NCI-H510A treated with DMSO at 0.1 percent for 48 hours (cell line): ENCODE measurements at regions not wholly inside any gene's neighbourhood (a gene's known extent, or its start where the extent isn't known, plus 50 kb on each side); places are given as distances from the start of the nearest gene placed in this dataset.
"Not testable (repeated sequence)": the region's sequence is repeated elsewhere in the genome, so short reads cannot be mapped to it uniquely, and the experiment has no call there.

Source experiments
- DNase-seq: peaks from one replicate; lab custom pipeline; 2025; lab: John Stamatoyannopoulos, UW

DNA sequence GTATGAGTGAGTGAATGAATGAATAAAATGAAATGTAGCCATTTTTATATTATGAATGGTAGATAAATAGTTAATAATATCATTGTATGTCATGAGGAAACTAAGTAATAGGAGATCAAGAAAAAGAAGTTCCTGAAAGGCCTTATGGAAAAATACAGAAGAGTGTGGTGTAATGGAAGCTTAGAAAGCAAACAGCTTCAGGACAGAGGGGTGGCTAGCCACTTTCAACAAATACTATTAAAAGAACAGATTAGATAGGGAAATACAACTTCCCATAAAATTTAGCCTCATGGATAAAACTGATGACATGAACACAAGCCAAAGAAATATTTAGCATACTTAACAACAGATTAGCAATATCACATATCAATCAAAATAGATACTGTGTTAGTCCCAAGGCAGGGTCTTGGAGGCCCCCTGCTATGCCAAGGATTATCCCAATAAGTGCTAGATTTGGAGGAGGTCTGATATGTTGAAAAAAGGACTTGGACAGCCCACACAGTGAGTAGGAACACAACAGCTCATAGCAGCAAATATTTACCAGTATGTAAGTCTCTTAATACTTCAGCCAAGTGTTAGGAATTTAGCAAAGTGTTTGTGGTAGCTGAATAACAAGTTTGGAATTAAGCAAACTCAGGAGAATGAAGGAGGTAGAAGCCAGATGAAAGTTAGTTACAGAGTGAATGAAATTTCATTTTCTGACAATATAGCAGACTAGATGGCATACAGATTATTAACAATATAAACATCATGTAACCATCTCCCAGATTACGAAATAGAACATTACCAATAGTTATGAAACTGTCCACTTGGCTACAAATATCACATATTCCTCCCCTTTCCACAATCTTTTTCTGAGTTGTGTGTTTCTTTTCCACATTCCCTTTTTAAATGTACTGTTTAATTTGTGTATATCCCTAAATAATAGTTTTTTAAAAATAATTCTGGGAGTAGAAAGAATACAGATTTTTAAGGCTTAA is 1632.0 kb downstream of the PCDH9 start:
- DNase-seq: no peak

DNA sequence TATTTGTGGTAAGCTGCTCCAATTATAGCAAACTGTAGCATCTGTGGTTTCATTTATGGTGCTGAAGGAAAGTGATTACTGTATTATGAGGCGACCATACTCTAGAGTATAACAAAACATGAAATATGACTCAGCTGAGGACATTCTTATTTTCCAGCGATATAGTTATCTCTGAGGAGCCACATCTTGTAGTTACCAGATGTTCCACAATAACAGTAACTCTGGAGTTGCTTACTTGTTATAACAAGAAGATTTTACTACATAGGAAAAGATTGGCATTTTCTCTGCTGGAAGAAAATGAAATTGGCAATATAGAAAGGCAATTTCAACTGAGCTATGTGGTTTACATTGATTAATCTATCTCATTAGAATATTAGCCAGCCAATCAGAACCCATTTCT is 1634.2 kb downstream of the PCDH9 start:
- DNase-seq: no peak

DNA sequence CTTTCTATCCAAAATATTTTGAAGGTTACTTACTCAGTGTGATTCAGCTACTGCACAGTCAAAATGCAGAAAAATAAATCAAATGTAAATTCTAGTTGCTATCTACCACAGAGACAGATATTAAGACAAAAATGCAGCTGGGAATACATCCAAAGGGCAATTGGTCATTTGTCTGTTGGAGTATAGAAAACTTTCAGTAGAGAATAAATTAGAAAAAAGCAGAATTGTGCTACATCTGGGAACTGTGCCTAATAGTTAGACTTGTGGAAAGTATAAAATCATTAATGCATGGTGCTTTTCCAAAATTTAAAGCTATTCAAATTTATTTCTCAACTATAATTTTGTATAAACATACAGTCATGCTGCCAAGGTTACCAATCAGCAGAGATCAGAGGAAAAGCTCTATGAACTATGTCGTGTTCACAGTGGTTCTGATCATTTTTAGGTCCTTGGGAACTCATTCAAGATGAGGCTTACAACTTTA is 1635.8 kb downstream of the PCDH9 start:
- no peak for DNase-seq

DNA sequence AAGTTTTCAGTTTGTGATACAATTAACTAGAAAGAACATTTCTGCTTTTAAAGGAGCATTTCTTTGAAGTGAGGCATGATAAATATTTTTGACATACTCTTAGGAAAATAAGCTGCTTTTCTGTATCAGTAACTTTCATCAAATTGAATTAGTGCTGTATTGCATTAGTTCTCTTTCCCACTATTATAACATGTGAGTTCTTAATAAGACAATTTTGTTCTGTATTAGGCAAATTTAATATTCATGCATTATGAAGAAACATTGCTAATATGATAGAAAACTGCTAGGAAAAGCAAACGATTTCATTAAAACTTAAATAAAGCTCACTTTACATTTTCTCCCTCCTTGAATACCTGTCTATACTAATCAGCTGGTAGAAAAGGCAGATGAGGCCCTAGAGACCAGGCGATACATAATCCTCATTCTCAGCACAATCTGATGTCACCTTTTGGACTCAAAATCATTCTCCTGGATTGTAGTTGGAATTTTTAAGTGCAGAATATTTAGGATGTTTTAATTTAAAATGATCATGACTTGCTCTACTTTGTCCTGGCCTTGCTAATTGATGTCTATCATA is 1636.8 kb downstream of the PCDH9 start:
- DNase-seq: no peak

DNA sequence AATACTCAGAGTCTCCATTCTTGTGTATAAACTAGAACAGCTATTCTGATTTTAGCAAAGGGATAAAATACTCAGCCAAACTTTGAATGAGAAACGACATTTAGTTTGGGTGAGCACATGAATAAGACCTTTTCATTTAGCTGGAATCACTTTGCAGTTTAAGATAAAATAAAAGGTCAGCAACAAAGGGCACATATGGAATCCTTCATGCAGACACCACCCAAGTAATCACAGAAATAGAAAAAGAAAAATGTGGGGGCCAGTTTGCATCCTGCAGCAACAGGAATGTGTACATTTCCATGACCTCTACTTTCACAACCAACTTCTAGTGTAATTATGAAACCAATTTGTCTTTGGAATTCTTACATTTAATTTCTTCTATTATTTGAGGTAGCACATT is 1637.4 kb downstream of the PCDH9 start:
- DNase-seq: no peak

DNA sequence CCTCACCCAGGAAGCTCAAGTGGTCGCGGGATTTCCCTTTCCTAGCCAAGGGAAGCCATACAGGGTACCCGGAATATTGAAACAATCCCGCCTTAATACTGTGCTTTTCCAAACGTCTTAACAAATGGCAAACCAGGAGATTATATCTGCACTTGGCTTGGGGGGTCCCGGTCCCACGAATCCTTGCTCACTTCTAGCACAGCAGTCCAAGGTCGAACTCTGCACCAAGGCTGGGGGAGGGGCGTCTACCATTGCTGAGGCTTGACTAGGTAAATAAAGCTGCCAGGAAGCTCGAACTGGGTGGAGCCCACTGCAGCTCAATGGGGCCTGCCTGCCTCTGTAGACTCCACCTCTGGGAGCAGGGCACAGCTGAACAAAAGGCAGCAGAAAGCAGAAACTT is 1644.8 kb downstream of the PCDH9 start:
- DNase-seq: no peak

DNA sequence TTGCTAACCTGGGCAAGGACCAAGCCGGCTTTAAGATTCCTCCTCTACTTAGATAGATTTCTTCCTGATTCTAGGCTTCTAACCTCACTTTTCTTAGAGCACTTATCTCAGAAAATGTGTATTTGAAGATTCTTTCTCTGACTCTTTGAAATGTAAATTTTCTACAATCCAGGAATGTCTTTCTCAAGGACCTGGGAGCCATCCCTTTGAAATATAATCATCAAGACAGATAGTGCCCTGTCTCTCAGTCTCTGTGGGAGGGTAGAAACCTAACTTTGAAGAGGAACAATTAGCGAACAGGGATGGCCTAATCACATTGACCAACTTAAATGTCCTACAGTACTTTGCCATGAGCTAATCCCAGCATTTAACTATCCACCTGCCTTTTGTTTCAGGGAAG is 1646.0 kb downstream of the PCDH9 start:
- no peak for DNase-seq

DNA sequence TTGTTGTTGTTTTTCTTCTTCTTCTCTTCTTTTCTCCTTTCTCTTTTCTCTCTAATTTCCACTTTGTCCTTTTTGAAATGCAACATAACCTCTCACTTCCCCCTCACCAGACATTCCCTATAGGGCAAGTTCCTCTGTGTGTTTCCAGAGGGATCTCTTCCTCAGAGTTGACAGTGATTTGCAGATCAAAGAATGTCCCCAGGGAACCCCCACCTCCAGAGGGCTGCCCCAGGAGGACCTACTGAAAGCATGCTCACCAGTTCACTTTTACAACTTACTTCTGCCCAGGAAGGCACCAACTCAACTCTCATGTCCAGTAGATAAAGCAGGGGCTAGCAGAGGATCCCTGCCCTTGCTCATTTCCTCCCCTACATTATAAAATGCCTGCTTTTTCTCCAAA is 1648.0 kb downstream of the PCDH9 start:
- no peak for DNase-seq

DNA sequence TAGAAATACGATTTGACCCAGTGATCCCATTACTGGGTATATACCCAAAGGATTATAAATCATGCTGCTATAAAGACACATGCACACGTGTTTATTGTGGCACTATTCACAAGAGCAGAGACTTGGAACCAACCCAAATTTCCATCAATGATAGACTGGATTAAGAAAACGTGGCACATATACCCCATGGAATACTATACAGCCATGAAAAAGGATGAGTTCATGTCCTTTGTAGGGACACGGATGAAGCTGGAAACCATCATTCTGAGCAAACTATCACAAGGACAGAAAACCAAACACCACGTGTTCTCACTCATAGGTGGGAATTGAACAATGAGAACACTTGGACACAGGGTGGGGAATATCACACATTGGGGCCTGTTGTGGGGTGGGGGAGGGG is 1665.6 kb downstream of the PCDH9 start:
- DNase-seq: not testable (repeated sequence)

DNA sequence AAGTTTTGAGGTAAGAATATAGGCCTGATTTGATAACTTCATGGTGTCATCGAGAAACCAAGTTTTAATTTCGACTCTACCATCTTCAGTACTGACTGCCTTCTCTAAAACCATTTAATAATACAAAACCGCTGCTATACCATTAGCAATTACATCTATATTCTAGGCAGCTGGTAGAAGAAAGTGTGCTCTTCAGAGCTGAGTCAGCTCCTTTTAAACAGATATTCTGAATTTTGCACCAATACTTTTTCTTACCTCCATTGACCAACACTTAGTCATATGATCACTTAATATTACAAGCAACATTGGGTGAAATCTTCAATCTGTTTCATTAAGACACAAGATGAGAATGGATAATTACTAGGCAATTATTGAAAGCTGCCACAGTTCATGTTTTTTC is 1667.8 kb downstream of the PCDH9 start:
- DNase-seq: no peak

DNA sequence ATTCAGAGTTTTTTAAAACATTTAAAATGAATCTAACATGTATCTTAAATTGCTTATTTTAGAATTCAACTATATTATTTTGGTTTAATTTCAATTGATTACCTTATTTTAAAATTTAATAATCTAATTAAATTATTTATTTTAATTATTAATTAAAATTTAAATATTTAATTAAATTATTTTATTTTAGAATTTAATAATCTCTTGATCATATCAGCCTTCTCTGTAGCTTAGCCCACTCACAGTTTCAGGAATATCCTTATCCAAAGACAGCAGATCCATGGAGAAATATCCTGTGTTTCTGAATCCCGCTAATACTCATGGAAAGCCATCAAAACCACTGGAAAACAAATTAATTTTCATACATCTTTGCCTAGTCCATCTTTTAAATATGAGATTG is 1669.2 kb downstream of the PCDH9 start:
- no peak for DNase-seq

DNA sequence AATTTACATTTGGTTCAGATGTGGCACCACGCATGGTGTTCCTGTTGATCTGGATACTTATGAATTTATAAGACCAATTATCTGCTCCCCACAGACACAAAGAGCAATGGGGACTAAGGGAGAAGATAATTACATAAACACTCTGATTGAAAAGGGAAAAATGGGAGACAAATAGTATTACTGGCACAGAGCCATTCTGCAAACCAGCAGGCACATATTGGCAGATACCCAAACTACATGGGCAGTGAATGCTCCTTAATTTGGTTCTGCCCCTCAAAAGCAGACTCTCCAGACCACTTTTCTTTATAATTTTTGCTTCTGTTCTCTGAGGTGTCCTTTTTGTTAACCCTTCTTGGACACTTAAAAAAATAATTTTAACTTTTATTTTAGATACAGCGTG is 1674.2 kb downstream of the PCDH9 start:
- DNase-seq: no peak

DNA sequence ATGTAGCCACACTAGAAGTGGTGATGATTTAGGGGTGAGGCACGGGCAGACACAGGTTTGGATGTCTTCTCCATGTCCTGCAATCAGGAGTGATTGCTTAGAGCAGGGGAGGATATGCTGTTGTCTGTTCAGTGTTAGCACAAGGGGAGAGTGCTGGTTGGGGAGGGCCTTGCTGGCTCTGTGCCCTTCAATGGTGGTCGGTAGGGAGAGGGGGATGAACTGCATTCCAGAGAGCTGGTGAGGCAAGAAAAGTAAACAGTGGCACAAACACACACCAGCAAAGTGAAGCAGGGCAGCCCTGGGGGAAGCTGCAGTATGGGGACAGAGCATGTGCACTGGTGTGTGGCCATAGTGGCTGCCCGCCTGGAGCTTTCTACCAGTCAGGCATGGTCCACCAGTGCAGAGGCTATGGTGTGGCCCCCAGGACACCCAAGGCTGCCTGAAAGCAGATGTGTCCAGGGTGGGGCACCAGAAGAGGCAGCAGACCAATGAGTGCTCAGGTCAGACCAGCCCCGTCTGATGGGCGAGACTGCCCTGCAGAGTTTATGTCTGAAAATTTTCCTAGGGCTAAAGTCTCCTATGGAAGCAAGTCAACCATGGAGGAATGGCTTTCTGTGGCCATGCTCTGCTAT is 1676.9 kb downstream of the PCDH9 start:
- DNase-seq: no peak

DNA sequence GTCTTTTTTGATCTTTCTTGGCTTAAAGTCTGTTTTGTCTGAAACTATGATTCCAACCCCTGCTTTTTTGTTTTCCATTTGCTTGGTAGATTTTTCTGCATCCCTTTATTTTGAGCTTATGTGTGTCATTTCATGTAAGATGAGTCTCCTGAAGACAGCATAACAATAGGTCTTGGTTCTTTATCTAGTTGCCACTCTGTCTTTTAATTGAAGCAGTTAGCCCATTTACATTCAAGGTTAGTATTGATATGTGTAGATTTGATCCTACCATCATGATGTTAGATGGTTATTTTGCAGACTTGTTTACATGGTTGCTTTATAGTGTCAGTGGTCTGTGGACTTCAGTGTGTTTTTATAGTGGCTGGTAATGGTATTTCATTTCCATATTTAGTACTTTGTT is 1678.9 kb downstream of the PCDH9 start:
- no peak for DNase-seq

DNA sequence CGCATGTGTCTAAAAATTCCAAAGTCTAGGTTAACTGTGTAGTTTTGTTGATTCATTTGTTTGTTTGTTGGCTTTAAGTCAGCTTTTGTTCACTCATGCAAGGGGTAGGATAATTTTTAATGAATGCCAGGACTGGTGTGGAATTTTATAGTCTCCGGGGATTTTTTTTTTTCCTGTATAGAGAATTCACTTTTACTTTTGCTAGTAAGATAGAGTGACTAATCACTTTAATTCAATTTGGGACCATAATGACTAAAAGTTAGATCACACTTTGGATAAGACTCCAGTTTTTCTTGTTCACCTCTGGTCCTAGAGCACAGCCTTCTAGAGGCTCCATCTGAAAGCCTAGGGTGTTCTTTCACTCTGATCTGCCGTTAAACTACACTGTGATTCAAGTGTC is 1690.0 kb downstream of the PCDH9 start:
- DNase-seq: no peak

DNA sequence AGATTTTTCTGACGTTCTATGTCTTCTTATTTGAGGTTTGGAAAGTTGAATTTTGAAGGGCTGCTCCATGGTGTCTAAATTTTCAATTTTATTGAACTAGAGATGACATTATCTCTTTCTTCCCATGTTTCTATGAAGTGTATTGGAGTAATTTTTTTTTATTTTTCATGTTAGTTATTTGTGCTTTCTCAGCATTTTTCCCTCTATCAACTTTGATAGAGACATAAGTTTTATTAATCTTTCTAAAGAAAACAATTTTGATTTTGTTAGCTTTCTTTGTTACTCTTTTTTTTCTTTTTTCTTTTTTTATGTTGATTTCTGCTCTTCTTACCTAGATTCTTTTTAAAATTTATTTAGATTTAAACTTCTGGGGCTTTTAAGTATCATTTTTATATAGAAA is 1694.8 kb downstream of the PCDH9 start:
- no peak for DNase-seq

DNA sequence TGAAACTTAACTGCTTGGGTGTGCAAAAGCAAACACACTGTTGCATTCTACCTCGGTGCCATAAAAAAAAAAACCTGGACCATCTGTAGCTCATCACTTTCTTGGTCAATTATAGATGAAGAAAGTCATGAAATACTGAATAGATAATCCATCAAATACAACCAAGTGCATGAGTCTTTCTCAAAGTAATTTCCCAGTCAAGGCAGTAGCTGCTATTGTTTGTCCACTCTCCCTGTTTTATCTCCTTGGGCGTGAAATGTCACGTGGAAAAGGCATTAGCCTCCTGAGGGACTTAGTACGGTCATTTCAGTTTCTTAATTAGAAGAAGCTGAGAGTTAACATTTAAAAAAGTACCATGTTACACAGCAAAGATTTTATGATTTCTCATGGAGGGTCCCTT is 1697.9 kb downstream of the PCDH9 start:
- DNase-seq: no peak

DNA sequence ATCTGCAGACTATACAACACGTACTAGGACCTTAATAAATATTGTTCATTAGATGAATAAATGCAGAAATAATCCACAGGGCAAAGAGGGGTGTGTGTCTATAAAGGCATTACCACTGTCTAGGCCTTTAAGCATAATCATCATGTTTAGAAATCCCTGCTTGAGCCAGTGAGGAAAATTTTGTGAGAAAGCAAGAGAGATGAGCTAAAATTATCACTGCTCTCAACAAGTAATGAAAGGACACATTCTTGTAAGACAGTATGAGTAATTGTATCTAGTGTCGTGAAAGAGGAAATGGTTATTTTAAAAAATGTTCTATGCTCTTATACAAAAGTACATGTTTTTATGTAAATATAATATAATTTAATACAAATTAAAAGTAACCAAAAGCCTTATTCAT is 1699.4 kb downstream of the PCDH9 start:
- DNase-seq: no peak

DNA sequence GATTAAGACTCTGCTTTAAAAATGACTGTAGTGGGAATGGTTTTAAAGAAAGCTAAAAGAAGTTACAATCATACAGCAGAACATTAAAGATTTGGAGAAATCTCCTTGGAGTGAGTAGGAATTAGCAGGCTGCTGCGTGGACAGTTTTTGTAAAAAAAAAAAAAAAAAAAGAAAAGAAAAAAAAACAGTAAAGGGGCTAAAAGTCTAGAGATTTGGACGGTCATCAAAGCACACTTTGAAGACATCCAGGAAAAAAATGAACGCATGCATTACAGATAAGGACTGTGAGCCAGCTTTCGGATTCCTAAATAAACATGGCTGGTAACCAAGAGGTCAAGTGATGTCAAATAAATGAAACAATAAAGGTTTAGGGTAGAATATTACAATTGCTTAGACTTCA is 1700.6 kb downstream of the PCDH9 start:
- DNase-seq: no peak

DNA sequence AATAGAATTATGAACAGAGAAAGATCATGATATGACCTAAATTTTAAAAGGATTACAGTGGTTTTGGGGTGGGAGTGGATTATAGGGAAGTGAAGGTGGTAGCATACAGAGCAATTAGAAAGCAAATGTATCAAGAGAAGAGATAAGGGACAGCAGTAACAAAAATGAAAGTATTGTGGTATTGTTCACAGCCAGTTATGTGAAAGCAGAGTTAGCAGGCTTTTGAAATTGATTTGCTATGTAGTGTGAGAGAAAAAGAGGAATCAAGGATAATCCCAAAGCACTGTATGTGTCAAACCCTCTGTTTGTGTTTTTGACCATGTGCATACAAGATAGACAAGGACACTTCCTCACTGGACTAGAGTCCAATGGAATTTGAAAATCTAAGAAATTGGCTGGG is 1721.4 kb downstream of the PCDH9 start:
- no peak for DNase-seq

DNA sequence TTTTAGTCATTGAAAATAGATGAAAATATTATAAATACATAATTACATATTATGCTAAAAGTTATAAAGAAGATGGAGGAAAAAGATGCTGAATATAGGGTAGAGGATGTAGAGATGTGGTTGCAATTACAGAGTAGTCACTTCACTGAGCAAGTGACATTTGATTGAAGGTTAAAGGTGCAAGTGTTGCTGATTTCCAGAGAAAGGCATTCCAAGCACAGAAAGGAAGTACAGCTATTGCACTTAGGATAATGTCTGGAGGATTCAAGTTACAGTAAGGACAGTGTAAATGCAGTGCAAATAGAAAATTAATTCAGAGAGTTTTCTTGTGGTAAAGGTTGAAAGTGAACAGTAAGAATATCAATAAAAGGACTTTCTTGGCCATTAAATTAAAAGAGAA is 1721.8 kb downstream of the PCDH9 start:
- DNase-seq: no peak

DNA sequence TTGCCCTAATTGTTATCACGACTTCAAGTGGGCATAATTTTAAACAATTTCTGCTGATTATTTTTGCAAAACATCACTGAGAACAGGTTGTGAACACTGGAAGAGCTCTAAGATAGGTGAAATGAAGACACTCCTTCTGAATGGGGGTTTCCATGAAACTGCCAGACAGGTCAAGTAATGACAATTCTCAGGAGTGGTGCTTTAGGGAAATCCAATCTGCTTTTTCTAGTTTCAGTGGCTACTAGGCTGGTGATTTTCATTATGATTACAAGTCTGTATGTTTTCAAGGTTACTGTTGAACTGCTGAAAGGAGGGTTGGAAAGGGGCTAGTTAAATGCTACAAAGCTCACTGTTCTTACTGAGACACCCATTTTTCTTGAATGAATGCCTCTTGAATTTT is 1724.2 kb downstream of the PCDH9 start:
- DNase-seq: no peak

DNA sequence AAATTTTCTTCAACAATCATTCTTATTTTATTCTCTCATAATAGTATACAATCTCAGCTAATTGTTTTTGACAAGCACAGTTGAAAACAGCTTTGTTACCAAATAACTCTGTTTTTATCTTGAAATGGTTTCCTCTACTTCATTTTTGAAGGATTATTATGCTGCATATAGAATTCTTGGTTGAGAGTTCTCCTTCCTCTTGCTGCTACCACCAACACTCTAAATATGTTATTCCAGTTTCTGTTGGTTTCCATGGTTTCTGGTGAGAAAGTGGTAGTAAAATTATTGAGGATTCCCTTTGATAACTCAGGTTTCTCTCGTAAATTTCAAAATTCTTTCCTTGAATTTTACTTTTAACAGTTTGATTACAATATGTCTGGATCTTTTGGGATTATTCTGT is 1725.9 kb downstream of the PCDH9 start:
- no peak for DNase-seq
